Left hindlimb (tissue), 1 donor: ENCODE measurements at regions not wholly inside any gene's neighbourhood (a gene's known extent, or its start where the extent isn't known, plus 50 kb on each side); places are given as distances from the start of the nearest gene placed in this dataset.
"Not testable (repeated sequence)": the region's sequence is repeated elsewhere in the genome, so short reads cannot be mapped to it uniquely, and the experiment has no call there.

ENCODE experiments used
- DNase-seq: peaks from one replicate; pipeline ENCODE4 v3.0.0-alpha.2; 2018

DNA sequence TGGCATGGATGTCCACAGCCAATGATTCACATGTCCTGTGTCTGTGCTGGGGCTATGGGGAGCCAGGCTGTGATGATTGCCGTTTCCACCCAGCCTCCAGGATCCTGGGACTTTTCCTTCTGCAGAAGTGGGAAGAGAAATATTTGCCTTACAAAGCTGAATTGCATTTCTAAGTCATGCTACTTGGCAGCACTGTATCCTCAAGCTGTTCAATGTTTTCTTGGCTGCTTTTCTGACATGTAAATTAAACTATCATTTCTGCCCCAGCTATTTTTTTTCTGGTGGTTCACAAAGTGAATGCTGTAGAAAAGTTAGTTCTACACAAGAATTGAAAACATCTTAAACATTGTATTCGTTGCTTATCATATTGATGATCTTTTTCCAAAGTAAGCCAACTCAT, 51.9 kb upstream of the TCERG1L start:
- no peak for DNase-seq

DNA sequence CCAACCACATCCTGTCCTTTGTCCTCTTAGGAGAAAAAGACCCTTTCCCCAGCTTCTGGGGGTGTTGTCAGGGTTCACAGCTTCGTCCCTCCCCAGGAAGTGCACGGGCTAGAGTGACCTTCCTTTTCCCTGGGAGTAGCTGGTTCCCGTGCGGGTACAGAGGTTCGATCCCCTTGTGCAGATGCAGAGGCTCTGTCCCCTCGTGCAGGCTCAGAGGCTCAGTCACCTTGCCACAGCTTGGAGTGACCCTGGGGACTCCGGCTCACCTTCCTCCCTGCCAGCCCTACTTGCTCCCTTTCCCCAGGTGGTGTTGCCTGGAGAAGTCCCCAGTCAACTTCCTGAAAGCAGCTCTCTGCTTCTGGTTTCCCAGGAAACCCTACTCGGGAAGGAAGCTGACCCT, 60.0 kb upstream of the TCERG1L start:
- no peak for DNase-seq

DNA sequence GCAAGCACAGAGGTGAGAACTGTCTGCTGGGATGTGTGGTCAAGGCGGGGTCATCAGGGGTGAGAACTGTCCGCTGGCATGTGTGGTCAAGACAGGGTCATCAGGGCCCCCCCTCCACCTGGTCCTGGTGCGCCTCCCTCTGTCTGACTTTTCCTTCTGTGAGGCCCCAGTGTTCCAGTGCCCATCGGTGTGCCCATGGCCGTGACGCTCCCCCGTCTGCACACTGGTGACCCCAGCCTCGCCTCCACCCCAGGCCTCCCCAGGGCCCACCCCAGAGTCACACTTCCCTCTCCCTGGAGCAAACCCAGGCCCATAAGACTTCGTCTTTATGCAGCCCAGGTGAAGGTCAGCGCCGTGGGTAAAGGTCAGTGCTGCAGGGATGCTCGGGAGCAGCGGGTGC, 70.1 kb upstream of the TCERG1L start:
- no peak for DNase-seq

DNA sequence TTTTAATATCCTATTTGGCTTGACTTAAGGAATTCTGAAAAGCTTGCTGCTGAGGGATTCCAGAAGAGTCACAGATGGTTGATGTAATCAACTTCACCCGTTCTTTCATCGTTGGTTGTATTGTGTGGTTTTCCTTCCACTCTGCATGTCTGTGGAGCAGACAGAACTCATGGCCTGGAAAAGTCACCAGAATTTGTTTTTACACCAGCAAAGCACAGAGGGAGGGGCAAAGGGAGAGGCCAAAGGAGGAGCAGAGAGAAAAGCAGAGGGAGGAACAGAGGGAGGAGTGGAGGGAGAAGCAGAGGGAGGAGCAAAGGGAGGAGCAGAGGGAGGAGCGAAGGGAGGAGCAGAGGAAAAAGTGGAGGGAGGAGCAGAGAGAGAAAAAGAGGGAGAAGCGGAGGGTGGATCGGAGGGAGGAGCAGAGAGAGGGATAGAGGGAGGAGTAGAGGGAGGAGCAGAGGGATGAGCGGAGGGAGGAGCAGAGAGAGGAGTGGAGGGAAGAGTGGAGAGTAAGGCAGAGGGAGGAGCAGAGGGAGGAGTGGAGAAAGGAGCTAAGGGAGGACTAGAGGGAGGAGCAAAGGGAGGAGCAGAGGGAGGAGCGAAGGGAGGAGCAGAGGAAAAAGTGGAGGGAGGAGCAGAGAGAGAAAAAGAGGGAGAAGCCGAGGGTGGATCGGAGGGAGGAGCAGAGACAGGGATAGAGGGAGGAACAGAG, 73.8 kb upstream of the TCERG1L start:
- not testable (repeated sequence) for DNase-seq

DNA sequence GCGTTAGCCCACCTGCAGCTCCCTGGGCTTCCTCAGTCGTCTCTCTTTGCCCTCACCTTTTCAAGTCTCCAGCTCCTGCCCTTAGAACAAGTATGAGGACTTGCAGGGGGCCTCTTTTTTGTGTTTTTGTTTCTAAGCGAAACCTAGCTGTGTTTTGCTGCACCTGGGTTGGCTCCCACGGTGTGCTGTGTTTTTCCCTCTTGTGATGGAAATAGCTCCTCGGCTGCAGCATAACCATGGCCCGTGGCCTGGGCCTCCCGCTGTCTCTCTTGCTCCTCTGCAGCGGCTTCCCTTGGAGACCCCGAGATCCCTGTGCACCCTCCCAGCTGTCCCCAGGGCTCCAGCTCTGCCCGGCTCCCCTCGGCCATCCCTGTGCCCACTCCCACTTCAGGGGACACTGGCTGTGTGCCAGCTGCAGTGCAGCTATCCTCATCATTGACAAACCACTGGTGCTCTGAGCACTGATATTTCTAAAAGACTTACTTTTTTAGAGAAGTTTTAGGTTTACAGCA, 75.6 kb upstream of the TCERG1L start:
- DNase-seq: no peak

DNA sequence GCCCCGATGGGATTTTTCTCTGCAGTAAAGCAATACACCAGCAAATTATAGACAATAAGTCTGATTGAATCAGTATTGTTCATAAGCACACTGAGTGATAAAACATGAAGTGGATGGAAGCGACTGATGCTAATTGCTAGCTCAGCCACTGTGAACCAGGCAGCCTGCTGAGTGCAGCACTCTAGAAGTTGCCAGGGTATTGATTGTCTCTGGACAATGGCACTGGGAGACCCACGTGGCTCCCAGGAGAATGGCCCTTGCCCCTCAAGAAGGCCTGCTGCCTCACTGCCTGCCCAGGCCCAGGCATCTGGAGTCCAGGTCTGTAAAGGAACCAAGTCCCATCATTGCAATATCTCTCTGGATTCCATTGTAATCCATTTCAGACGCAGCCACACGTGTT, 80.4 kb upstream of the TCERG1L start:
- no peak for DNase-seq

DNA sequence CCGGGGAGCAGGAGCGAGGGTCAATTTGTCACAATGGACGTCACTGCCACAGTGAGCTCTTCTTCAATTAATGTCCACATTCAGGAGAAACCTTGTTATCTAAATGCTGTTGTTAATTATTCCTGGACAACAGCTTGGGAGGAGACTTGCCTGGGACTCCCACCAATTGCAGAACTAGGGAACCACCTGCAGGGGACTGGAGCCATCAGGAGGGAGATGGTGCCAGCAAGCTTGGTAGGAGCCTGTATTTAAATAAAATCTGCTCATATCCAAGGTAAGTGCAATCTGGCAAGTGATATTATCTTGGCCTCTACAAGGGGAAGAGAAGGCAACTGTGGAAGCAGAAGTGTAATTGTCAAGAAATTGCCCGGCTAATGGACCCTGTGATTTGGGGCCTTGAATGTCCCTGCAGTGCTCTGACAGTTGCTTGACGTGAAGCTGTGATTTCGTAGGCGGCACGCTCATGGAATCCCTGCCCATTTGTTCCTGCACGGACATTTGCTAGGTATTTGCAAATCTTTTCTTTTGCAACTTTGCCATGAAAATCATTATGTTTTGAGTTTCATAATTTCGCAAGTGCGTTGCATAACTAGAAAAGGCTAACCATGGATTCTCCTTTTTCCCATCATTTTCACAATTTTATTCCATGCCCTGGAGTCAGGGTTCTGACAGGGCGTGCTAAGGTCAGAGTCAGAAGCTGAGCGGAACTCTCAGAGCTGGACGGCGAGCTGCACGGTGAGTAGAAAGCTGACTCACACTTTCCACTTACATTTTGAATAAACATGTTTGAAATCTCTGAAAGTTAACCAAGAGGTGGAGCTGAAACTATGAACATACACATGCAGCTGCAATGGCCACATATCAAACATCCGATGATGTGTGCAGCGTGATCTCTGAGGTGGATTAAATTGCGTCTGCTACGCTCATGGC, 84.9 kb upstream of the TCERG1L start:
- no peak for DNase-seq

DNA sequence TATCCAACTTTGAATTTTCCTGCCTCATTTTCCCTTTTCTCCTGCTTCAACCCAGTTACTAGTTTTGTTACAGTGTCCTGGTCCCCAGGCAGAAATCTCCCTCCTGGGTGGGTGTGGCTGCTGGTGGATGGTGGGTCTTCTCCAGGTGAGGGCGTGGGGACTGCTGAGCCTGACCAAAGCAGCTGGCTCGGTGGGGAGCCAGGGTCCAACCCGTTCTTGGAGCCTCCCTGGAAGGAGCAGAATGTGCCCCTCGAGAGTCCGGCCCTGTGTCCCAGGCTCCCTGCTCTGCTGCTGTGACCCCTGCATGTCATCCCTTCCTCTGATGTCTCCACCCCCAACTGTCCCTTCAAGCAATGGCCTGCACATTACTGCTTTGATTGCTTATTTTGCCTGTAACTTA, 86.6 kb upstream of the TCERG1L start:
- no peak for DNase-seq

DNA sequence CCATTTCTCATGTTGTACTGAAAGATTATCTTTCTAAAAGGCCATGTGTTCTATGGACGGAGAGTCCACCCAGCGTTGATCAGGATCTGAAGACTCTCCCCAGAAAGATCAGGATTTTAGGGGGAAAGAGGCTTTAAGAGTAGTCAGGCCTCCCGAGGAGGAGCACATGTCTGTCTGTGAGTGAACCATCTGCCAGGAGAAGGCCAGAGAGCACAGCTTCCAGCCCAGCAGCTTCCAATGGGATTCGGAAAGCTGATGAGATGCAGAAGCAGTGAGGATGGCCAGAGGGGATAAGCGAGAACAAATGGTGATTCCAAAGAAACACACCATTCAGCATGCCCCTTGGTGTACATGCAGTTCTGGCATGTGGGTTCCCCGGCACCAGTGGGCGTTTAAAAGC, 88.5 kb upstream of the TCERG1L start:
- no peak for DNase-seq

DNA sequence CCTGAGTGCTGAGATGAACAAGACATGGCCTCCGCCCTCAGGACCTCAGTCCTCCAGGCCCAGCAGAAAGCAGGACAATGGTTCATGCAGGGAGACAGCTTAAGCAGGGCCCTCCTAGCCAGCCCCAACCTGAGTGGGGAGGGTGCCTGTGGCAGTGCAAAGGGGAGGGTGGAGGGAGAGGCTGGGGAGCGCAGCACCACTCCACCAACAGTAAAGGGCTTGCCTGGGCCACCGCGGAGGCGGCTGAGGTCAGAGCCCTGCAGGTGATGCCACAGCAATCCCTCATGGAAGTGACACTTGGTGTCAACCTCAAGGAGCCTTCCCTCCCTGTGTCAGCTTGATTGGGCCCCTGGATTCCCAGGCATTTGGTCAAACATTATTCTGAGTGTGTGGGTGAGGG, 89.0 kb upstream of the TCERG1L start:
- no peak for DNase-seq

DNA sequence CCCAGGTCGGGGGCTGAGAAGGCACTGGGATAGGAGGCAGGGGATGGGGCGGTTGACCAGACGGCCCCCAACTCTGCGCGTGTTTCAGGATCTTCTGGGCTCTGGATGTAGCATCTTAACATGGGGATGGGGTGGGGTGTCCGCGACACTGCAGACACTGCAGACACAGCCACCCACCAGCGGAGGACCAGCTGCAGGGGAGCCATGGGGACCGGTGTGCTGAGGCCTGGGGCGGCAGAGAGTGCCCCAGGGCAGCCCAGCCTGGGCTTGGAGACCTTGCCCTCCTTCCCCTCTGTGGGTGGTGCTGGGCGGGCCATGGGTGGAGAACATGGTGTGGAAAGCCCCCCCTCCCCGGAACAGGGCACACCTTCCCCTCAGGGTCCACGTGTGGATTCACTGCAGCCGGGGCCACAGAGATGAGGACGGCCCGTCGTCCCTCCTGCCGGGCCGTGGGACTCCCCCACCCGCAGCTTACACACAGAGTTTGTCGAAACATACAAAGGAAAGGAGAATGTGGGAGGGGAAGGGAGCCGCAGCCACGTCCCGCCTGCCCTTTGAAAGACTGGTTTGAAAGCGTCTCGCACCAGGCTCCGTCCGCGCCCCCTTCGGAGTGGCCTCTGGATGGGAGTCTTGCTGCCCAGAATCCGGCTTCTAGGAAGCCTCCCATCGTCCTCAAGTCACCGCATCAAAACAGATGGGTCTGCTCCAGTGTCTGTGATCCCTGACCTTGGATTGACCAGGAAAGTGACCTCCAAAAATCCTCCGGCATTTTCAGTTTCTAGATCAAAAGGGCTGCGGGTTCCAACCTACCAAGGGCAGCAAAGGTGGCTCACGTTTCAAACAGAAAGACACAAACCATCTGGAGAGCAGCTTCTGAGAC, 91.5 kb upstream of the TCERG1L start:
- no peak for DNase-seq

DNA sequence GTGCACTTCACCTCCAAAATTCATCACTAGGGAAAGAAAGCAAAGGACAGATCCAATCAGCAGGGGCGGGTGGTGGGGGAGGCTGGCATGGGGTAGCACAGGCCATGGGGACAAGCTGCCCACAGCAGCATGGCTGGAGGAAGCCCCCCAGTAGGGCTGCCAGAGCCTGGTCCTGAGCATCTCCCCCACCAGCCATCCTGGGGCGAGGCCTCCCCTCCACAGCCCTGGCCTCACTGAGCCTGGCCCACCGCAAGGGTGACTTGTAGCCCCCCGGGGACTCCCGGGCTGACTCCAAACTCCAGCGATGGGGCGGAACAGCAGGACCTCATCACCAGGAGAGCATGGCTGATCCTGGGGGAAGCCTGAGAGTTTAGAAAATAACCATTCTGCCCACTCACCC, 92.4 kb upstream of the TCERG1L start:
- DNase-seq: no peak

DNA sequence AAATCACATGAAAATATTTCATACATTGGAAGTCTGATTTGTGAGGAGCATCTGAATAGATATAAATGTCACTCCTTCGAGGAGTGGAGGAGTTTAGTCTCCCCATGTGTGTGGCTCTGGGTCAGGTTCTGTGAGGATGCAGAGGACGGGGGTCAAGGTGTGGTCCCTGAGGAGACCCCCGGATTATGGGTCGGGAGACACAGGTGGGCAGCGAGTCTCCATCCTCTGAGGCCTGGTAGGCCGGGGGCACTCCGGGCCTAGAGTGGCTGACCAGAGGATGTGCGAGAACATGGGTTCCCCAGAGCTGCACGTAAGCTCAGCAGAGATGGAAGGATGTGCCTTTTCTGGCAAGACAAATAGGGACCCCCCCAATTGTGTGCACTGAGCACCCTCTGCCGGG, 93.4 kb upstream of the TCERG1L start:
- no peak for DNase-seq

DNA sequence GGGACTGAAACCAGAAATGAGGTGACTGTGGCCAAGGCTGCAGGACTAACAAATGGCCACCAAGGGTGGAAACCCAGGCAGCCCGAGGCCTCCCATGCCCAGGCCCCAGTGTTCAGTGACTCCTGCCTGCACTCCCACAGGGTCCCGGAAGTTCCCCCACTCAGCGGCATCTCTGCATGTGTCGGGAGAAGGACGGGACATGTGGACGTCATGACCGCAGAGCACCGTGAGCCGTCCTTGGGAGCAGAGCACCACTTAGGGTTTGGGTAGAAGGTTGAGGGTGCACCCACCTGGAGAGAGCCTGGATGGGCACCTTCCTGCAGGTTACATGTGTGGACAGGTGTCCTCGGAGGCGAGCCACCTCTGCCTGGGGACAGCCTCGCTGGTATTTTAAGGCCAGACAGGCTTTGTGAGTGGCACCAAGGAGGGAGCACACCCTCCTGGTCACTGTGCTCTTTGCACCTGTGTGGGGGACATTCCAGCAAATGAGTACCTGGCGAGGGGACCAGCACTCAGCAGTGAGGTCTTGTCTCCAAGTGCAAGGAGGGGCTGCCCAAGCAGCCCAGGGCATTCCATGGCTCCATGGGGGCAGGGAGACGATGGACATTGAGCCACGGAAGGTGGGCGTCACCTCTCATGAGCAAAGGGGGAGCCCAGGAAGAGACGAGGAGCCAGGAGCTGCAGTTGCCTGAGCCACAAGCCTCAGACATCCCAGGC, 95.3 kb upstream of the TCERG1L start:
- no peak for DNase-seq

DNA sequence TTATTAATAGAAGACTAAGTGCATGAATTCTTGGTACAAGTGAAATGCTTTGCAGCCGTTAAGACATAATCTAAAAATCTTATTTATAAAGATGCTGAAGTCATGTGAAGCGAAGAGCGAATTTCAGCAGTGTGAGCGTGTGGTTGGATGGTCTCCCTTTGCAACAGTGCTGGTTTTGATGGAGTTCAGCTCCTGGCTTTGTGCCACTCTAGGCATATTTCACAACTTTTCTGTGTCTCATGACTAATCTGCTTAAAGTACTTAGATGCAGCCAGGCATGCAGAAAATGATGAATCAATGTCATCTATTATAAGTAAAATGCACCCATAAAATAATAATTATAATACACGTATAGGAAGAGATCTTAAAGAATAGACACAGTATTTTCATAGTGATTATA, 107.2 kb upstream of the TCERG1L start:
- no peak for DNase-seq

DNA sequence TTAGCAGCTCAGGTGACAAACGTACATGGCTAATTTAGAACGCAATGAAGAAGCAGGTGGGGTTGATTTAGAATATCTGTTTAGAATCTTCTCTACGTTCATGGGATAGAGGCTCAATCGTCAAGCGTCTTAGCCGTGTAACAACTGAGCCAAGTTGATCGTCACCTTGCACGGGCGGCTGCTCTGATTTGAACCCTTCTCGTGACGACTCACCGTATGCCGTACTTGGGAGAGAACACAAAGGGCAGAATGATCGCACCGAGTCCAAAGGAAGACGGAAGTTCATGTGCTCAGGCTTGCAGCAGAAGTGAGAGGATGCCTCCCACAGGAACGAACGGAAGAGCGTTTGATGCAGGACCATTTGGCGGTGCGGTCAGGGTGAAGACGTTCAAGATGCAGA, 108.3 kb upstream of the TCERG1L start:
- no peak for DNase-seq

DNA sequence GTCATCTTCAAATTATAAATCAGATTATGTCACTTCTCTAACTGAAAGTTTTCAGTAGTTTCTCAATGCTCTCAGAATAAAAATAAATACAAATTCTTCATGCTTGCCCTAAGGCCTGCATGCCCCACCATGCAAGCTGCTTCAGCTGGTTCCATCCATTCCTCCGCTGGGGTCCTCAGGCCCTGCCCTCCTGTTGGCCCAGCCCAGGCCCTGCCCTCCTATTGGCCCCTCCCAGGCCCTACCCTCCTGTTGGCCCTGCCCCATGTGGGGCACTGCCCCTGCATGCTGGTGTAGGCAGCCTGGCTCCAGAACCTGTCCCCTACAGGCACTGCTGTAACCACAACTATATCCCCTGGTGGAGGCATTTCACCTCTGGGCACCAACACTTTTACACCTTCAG, 109.3 kb upstream of the TCERG1L start:
- no peak for DNase-seq

DNA sequence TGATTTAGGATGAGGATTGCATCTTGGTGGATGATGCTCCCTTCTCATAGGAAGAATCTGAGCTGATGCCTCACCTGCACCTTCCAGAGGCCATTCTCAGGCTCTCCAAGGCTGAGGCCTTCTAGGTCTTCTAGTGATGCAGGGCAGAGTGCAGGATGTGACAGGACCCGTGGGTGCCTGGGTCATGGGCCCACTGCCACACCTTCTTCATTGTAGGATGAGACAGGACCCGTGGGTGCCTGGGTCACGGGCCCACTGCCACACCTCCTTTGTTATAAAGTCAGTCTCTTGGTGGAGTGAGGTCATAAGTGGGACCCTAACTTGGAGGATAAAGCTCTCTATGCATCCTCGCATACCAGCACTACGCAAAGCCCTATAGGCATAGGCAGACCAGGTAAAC, 109.9 kb upstream of the TCERG1L start:
- no peak for DNase-seq

DNA sequence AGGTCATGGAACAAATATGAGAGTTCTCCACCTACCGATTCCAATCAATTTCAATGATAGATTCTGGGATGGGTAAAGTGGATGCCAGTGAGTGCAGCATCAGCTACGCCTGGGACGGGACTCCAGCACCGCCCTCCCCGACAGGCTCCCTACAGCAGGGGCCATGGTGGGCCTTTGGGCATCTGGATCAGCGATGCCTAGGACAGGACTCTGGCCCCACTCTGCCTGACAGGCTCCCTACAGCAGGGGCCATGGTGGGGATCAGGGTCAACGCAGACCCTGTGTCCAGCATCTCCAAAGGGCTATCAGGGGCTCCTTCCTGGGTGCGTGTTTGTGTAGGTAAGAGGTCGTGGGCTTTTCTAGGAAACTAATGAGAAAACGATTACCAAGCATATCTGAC, 111.2 kb upstream of the TCERG1L start:
- DNase-seq: no peak

DNA sequence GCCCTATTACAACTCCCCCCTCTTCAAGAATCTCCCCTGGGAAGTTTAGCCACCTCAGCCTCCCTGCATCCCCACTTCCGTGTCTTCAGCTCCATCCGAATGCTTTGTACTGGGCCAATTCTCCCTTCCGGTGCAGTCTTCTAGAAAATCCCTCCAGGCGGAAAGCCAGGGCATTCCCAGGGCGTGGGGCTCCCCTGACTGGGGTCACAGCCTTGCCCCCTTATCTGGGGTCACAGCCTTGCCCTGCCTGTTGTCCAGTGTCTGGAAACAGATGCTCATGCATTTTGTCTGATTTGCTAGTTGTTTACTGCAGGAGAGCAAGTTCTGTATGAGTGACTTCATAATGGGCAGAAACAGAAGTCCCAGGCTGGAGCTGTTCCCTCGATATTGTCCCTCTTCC, 112.5 kb upstream of the TCERG1L start:
- no peak for DNase-seq

DNA sequence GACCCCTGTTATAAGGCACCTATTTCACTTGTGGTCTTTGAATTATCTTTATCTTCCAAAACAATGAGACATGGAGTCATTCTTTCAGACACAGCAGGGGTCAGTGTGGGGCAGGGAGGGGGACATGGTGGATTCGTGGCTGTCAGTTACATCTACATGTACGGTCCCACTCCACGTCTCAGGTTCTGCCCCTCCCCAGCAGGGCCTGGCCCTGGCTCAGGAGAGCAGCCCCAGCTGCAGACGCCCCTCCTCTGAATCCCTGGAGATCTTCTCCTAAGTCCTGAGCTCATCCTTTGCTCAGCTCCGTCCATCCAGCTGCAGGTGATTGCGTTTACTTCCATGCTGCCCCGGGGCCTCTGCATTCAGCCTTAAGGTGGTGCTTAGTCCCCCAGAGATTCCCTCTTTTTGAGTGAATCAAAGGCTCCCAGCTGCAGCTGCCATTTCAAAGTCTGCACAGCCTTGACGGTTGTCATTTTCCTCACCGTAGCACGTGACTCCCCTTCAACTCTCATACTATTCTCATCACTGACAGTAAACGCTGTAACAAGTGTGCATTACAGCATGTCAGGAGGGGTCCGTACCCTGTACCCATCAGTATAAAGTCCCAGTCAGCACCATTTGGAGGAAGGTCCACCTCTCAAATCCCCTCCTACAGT, 113.4 kb upstream of the TCERG1L start:
- DNase-seq: no peak
